ENCODE measurements at regions not wholly inside any gene's neighbourhood (a gene's known extent, or its start where the extent isn't known, plus 50 kb on each side); places are given as distances from the start of the nearest gene placed in this dataset.

DNA sequence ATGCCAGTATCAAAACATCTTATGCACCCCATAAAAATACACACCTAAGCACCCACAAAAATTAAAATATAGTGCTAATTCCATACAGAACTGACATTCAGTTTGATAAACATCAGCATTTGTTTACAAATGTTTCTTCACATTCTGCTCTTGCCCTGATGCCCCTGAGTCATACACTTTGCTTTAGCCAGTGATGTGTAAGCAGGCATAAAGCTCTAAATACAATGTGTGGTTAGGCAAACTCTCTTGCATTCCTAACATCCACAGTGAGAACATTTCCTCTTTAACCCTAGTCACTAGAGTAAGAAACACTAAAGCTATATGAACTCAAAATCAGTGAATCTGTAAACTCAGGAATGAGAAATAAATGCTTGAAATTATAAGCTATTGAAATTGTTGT, 1060.7 kb downstream of the FAM181B start:
- no peak overlapping the region for H4K8ac ChIP-seq (ENCODE audit: extremely low read depth, insufficient read depth, low read length)
- H2BK5ac ChIP-seq (ENCODE audit: low read depth, low read length) = no peak overlapping the region
- TF ChIP-seq, protein P1, sequence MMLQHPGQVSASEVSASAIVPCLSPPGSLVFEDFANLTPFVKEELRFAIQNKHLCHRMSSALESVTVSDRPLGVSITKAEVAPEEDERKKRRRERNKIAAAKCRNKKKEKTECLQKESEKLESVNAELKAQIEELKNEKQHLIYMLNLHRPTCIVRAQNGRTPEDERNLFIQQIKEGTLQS (IDR thresholded peaks at IDR 0.05; ENCODE audit: insufficient read depth, low read depth, low read length) = no peak
- TF ChIP-seq PHF8 (conservative IDR thresholded peaks at IDR 0.05; ENCODE audit: low read depth, low read length) (no peak), TCF12 (IDR thresholded peaks at IDR 0.05; ENCODE audit: low read depth, low read length) (no peak), NANOG (IDR thresholded peaks at IDR 0.05; ENCODE audit: insufficient read depth, low read depth, low read length, poor library complexity, severe bottlenecking) (no peak), SRF (IDR thresholded peaks at IDR 0.05; ENCODE audit: low read depth, low read length) (no peak), RXRA (IDR thresholded peaks at IDR 0.05; ENCODE audit: insufficient read depth, low read depth, low read length) (no peak), HDAC2 (IDR thresholded peaks at IDR 0.05; ENCODE audit: borderline replicate concordance in 1 of 2, low read depth in 2 of 2, low read length in 2 of 2) (no peak), RFX5 (IDR thresholded peaks at IDR 0.05; ENCODE audit: borderline replicate concordance, low read depth, low read length) (no peak)
- TF ChIP-seq, protein P2, sequence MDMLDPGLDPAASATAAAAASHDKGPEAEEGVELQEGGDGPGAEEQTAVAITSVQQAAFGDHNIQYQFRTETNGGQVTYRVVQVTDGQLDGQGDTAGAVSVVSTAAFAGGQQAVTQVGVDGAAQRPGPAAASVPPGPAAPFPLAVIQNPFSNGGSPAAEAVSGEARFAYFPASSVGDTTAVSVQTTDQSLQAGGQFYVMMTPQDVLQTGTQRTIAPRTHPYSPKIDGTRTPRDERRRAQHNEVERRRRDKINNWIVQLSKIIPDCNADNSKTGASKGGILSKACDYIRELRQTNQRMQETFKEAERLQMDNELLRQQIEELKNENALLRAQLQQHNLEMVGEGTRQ (IDR thresholded peaks at IDR 0.05; ENCODE audit: low read length) = no peak
- FAIRE-seq = no peak
- H3K23me2 ChIP-seq (ENCODE audit: low read depth, low read length) = no peaks in the 10 kb centered on the region
- H3K27me3 ChIP-seq (replicated peaks in 1 of 4; ENCODE audit: control insufficient read depth in 3 of 4, extremely low read depth in 1 of 4, insufficient read depth in 3 of 4, low read length in 3 of 4) = no peaks in the 10 kb centered on the region
- DNase-seq (ENCODE audit: low read depth in 1 of 2, low spot score in 2 of 2) = no peak
- H3K14ac ChIP-seq (ENCODE audit: insufficient read length) = no peak overlapping the region
- no peak overlapping the region for H3K27ac ChIP-seq (ENCODE audit: low read depth, low read length)
- no peak overlapping the region for H3K4me3 ChIP-seq (ENCODE audit: extremely low read depth in 1 of 4, insufficient read depth in 2 of 4, low read depth in 3 of 4, low read length in 4 of 4)
- H3K56ac ChIP-seq (replicated peaks; ENCODE audit: insufficient read length, low read depth, low read length) = no peak overlapping the region
- no peak overlapping the region for H3K4me2 ChIP-seq (ENCODE audit: insufficient read depth in 1 of 2, low read depth in 2 of 2, low read length in 2 of 2)
- no peak overlapping the region for H2AFZ ChIP-seq (ENCODE audit: low read length)
- H2BK20ac ChIP-seq (ENCODE audit: low read length) = no peak overlapping the region
- H3K4me1 ChIP-seq (replicated peaks in 1 of 4; ENCODE audit: control insufficient read depth in 3 of 4, insufficient read depth in 4 of 4, low read length in 3 of 4) = no peaks in the 10 kb centered on the region
- no peak overlapping the region for H4K5ac ChIP-seq (ENCODE audit: insufficient read length, low read depth, low read length)
- no peaks in the 10 kb centered on the region for H3K79me1 ChIP-seq (ENCODE audit: low read depth, low read length)
- H3K9ac ChIP-seq (replicated peaks in 1 of 4; ENCODE audit: extremely low read depth in 1 of 4, low read depth in 3 of 4, low read length in 3 of 4) = no peak overlapping the region
- no peak overlapping the region for H2AK5ac ChIP-seq (ENCODE audit: low read depth, low read length)
- H2BK120ac ChIP-seq (replicated peaks; ENCODE audit: low read depth, low read length) = no peak overlapping the region
- H3K23ac ChIP-seq (ENCODE audit: insufficient read length) = no peak overlapping the region
- H2BK15ac ChIP-seq (ENCODE audit: low read length) = no peak overlapping the region
- H2BK12ac ChIP-seq (ENCODE audit: low read depth, low read length) = no peak overlapping the region
- H3K9me3 ChIP-seq (ENCODE audit: insufficient read depth in 2 of 2, low read depth in 1 of 2, low read length in 1 of 2) = no peaks in the 10 kb centered on the region
- CTCF ChIA-PET (ENCODE audit: partially characterized antibody) = no interaction called here
- no peaks in the 10 kb centered on the region for H4K20me1 ChIP-seq (replicated peaks in 1 of 2; ENCODE audit: control insufficient read depth in 1 of 2, insufficient read depth in 2 of 2, low read length in 2 of 2)
- H3K36me3 ChIP-seq (ENCODE audit: control insufficient read depth in 2 of 4, insufficient read depth in 4 of 4, low read length in 3 of 4) = no peaks in the 10 kb centered on the region
- H3K18ac ChIP-seq (ENCODE audit: extremely low read depth, low read length) = no peak overlapping the region
- H3K79me2 ChIP-seq (ENCODE audit: control insufficient read depth in 1 of 2, insufficient read depth in 2 of 2, low read length in 2 of 2) = no peaks in the 10 kb centered on the region
- no peak overlapping the region for H4K91ac ChIP-seq (replicated peaks; ENCODE audit: insufficient read length, low read length)
- H3K4ac ChIP-seq (replicated peaks; ENCODE audit: insufficient read length, low read depth, low read length) = no peak overlapping the region
- POLR2A ChIA-PET (ENCODE audit: partially characterized antibody) = no interaction called here

All from H1 (cell line).